ENCODE measurements at regions not wholly inside any gene's neighbourhood (a gene's known extent, or its start where the extent isn't known, plus 50 kb on each side); places are given as distances from the start of the nearest gene placed in this dataset.

DNA sequence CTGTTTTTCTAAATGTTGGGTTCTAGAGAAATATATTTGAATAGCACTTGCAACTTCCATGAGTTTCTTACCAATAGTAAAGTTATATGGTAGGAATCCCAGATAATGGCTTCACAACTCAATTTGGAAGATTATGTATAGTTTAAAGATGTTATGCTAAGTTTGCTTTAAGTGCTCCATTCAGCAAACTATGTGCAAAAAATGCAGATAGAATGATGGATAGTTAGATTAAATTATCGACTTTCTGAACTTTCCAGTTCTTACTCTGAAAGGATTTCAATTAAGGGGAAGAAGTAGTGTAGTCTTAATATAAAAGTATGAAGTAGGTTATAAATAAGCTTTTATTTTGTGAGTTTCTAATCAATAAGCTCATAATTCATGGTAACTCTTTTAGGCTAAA lies 60.7 kb upstream of the NFKB1 start:
- TF ChIP-seq ZFX (IDR thresholded peaks at IDR 0.05; ENCODE audit: borderline replicate concordance): no peak
- TF ChIP-seq, protein P1, sequence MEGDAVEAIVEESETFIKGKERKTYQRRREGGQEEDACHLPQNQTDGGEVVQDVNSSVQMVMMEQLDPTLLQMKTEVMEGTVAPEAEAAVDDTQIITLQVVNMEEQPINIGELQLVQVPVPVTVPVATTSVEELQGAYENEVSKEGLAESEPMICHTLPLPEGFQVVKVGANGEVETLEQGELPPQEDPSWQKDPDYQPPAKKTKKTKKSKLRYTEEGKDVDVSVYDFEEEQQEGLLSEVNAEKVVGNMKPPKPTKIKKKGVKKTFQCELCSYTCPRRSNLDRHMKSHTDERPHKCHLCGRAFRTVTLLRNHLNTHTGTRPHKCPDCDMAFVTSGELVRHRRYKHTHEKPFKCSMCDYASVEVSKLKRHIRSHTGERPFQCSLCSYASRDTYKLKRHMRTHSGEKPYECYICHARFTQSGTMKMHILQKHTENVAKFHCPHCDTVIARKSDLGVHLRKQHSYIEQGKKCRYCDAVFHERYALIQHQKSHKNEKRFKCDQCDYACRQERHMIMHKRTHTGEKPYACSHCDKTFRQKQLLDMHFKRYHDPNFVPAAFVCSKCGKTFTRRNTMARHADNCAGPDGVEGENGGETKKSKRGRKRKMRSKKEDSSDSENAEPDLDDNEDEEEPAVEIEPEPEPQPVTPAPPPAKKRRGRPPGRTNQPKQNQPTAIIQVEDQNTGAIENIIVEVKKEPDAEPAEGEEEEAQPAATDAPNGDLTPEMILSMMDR (IDR thresholded peaks at IDR 0.05): no peak
- H3K27ac ChIP-seq: no peak overlapping the region

DNA sequence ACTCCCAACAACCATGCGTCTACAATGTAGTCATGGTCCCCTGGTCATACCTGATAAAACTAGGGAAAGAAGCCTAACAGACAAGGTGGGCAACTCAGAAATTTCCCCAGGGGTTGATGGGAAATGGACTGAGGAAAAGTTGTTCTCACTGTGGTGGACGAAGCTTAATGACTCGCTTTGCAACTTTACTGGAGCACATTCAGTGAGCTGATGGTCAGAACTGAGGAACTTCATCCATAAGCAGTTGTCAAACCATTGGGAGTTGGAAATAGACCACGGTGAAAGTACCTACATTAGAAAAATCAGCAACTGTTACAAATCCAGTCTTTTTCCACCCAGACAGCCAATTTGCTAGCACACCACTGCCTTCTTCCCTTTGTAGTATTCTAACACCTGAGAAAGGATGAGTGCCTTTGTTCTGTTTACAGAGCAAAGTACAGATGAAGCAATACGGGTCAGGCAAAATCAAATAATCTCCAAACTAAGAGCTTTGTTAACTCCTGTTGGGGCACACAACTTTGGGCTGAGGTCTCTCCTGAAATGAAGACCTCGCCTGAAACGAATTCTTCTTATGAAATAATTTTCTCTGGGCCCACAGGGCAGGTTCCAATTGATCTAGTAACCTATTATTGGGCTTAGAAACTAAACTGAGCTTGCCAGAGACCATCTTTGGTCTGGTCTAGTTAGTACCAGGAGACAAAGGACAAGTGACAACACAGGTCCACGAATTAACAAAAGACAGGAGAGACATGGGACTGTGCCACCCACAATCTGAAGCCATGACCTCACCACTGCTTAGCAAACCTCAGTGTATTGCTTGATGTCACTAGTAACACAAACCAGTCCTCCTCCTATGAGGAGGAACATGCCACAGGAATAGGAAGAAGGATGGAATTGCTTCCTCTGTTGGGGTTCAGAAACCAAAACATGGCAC lies 58.9 kb upstream of the NFKB1 start:
- TF ChIP-seq, protein P1 (IDR thresholded peaks at IDR 0.05): no peak
- TF ChIP-seq ZFX (IDR thresholded peaks at IDR 0.05; ENCODE audit: borderline replicate concordance): no peak
- H3K27ac ChIP-seq: no peak overlapping the region; the same call in 1 of the 2 replicates

DNA sequence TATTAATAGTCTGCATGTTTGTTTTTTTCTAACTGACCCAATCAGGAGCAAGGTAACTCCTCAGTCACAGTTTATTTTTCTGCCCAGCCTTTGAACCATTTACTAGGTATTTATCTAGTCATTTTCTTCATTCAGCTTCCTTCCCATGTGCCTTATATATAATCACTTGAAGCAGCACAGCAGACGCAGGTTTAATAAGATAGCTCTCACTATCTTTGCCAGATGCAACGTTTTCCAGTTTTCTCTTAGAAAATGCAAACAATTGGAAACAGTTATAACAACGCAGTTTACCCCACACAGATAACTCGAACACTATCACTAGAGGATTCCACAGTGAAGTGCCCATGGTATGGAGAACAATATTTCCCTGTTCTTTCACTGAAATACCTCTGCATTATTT lies 56.4 kb upstream of the NFKB1 start:
- H3K27ac ChIP-seq: no peak overlapping the region
- TF ChIP-seq ZFX (IDR thresholded peaks at IDR 0.05; ENCODE audit: borderline replicate concordance): no peak
- TF ChIP-seq, protein P1 (IDR thresholded peaks at IDR 0.05): no peak

DNA sequence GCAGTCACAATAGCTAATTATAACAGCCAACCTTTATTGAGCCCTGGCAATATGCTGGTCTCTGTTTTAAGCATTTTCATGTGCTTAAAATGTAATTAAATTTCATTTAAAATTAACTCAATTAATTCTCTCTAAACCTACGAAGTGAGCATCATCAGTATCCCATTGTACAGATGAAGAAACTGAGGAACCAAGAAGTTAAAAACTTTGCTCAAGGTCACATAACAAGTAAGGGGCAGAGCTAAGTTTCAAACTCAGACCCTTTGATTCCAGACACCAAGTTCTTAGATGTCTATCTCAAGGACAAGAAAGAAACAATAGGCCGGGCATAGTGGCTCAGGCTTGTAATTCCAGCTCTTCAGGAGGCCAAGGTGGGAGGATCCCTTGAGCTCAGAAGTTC lies 55.9 kb upstream of the NFKB1 start:
- H3K27ac ChIP-seq: no peak overlapping the region
- no peak for TF ChIP-seq ZFX (IDR thresholded peaks at IDR 0.05; ENCODE audit: borderline replicate concordance)
- TF ChIP-seq, protein P1 (IDR thresholded peaks at IDR 0.05): no peak

DNA sequence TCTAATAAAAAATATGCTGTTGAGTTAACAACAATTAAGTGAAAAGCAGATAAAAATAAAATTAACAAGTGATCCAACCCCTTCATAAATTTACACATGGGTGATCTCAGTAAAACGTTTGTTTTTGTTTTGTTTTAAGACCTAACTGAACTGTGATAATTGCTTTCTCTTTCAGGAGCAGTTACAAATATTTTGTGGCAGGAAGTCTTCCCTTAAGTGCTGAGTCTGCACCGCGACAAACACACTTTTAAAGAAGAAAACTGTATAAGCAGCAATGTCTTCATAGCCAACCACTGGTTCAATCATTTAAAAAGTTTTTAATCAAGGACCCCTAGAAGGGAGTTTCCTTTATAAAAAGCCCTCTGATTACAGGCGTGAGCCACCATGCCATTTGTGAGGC lies 53.7 kb upstream of the NFKB1 start:
- H3K27ac ChIP-seq: no peak overlapping the region
- TF ChIP-seq, protein P1 (IDR thresholded peaks at IDR 0.05): no peak
- no peak for TF ChIP-seq ZFX (IDR thresholded peaks at IDR 0.05; ENCODE audit: borderline replicate concordance)

DNA sequence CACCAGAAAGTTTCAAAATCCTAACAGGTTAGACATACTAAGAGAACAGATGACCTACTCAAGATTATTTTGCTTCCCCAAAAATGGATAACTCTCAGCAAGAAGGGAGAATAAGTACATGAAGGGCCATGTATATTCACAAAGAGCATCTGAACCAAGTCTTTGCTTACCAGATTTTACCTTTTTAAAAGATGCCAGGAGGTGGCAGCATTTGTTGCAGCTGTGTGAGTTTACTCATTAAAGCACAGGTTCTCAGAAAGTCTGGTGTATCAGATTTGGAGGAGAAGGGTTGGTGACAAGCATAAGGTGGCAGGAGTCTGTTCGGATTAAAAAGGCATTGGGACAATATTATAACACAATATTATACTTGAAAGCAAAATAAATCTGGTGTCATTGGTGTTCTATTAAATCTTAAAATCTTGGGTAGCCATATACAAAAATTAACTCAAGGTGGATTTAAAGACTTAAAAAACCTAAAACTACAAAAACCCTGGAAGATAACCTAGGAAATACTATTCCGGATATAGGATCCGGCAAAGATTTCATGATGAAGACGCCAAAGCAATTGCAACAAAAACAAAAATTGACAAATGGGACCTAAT lies 51.3 kb upstream of the NFKB1 start:
- no peak overlapping the region for H3K27ac ChIP-seq
- TF ChIP-seq ZFX (IDR thresholded peaks at IDR 0.05; ENCODE audit: borderline replicate concordance): no peak
- TF ChIP-seq, protein P1 (IDR thresholded peaks at IDR 0.05): peak; percentile 84

DNA sequence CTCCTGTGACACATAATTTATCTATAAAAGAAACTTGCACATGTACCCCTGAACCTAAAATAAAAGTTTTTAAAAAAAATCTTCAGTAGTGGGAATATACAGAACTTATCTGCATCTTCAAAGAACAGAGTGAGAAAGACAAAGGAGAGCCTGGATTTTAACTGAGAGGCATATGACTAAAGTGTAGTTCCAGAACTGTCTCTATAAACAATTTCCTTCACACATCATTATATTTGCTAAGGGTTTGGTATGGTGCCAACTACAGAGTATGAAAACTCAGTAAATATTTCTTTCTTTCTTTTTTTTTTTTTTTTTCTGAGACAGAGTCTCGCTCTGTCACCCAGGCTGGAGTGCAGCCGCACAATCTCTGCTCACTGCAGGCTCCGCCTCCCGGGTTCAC lies 49.9 kb upstream of the NFKB1 start:
- no peak overlapping the region for H3K27ac ChIP-seq
- no peak for TF ChIP-seq ZFX (IDR thresholded peaks at IDR 0.05; ENCODE audit: borderline replicate concordance)
- TF ChIP-seq, protein P1 (IDR thresholded peaks at IDR 0.05): no peak
